DOHH2 (cell line): ENCODE measurements at regions not wholly inside any gene's neighbourhood (a gene's known extent, or its start where the extent isn't known, plus 50 kb on each side); places are given as distances from the start of the nearest gene placed in this dataset.

ENCODE experiments used
- EZH2phosphoT487 ChIP-seq: fragments of 200-600 bp; sonication (generic); IDR thresholded peaks from 2 replicates; pipeline ENCODE4 v1.6.1; 2017; ENCODE audit warnings: borderline replicate concordance, mild to moderate bottlenecking, antibody characterized with exemption, low read length, moderate library complexity, mixed read lengths
- TF ChIP-seq, protein P1 (sequence below): fragments of 200-600 bp; sonication (generic); IDR thresholded peaks from one replicate; pipeline ENCODE4 v1.5.1; 2014; ENCODE audit warnings: antibody characterized with exemption, mild to moderate bottlenecking, low read depth, low read length; ENCODE audit not compliant: poor library complexity, severe bottlenecking

DNA sequence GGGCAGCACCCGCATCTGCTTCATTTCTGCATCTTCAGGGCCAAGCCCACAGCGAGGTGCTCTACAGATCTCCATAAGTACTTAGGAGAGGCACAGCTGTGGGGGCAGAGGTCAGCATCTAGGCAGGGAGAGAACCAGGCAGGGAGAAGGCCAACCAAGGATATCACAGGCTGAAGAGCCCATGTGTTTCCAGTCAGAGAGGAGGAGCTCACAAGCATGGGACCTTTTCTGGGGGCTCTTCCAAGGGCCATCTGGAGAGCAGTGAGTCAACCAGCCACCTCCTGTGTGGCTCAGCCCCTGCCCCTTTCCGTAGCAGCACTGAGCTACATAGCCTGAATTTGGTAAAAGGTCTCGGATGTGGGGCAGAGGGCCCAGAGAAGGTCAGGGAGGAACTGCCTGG is 78.5 kb downstream of the ARL6IP4 start:
- TF ChIP-seq, protein P1, sequence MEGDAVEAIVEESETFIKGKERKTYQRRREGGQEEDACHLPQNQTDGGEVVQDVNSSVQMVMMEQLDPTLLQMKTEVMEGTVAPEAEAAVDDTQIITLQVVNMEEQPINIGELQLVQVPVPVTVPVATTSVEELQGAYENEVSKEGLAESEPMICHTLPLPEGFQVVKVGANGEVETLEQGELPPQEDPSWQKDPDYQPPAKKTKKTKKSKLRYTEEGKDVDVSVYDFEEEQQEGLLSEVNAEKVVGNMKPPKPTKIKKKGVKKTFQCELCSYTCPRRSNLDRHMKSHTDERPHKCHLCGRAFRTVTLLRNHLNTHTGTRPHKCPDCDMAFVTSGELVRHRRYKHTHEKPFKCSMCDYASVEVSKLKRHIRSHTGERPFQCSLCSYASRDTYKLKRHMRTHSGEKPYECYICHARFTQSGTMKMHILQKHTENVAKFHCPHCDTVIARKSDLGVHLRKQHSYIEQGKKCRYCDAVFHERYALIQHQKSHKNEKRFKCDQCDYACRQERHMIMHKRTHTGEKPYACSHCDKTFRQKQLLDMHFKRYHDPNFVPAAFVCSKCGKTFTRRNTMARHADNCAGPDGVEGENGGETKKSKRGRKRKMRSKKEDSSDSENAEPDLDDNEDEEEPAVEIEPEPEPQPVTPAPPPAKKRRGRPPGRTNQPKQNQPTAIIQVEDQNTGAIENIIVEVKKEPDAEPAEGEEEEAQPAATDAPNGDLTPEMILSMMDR: no peak
- no peak for TF ChIP-seq EZH2phosphoT487
